ENCODE measurements at regions not wholly inside any gene's neighbourhood (a gene's known extent, or its start where the extent isn't known, plus 50 kb on each side); places are given as distances from the start of the nearest gene placed in this dataset.

DNA sequence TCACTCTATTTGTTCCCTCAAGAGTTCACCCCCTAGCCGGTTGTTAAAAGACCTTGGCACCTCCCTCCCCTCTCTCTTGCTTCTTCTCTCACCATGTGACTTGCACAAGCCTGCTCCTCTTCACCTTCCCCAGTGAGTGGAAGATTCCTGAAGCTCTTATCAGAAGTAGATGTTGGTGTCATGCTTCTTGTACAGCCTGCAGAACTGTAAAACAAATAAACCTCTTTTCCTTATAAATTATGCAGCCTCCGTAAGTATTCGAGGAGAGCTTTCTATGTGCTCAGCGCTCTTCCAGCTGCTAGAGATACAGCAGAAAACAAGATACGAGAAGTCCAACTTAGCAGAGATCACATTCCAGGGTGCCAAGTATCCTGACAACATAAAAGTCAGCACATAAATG lies 147.0 kb upstream of the RUNX1 start:
- 80 to 87% methylated on average over 5 of the region's 5 CpGs for WGBS, 2 donors
- no peak for DNase-seq (ENCODE audit: low spot score in 2 of 2)
- Histone ChIP-seq H3K36me3 (no peaks in the 10 kb centered on the region), H3K4me1 (peaks cover 0 to 4% (median 0%) of the 10 kb centered on the region in 4 donors), H3K27ac (no peak overlapping the region), H3K27me3 (no peaks in the 10 kb centered on the region), H3K9me3 (no peaks in the 10 kb centered on the region), H3K4me3 (no peak overlapping the region)
- TF ChIP-seq, protein P1, sequence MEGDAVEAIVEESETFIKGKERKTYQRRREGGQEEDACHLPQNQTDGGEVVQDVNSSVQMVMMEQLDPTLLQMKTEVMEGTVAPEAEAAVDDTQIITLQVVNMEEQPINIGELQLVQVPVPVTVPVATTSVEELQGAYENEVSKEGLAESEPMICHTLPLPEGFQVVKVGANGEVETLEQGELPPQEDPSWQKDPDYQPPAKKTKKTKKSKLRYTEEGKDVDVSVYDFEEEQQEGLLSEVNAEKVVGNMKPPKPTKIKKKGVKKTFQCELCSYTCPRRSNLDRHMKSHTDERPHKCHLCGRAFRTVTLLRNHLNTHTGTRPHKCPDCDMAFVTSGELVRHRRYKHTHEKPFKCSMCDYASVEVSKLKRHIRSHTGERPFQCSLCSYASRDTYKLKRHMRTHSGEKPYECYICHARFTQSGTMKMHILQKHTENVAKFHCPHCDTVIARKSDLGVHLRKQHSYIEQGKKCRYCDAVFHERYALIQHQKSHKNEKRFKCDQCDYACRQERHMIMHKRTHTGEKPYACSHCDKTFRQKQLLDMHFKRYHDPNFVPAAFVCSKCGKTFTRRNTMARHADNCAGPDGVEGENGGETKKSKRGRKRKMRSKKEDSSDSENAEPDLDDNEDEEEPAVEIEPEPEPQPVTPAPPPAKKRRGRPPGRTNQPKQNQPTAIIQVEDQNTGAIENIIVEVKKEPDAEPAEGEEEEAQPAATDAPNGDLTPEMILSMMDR (IDR thresholded peaks at IDR 0.05), result no peak
- no peak for TF ChIP-seq EP300 (IDR thresholded peaks at IDR 0.05)
- TF ChIP-seq POLR2A (IDR thresholded peaks at IDR 0.05), result no peak

GRCh38 chr21:35195232-35195631 lies 146.1 kb upstream of the RUNX1 start:
- WGBS, 2 donors, result 92 to 95% methylated on average over 1 of the region's 1 CpG
- Histone ChIP-seq H3K27ac (no peak overlapping the region), H3K4me3 (no peak overlapping the region), H3K36me3 (no peaks in the 10 kb centered on the region), H3K27me3 (no peaks in the 10 kb centered on the region), H3K9me3 (no peaks in the 10 kb centered on the region), H3K4me1 (peaks cover 0 to 4% (median 0%) of the 10 kb centered on the region in 4 donors)
- TF ChIP-seq POLR2A (IDR thresholded peaks at IDR 0.05), result no peak
- TF ChIP-seq, protein P1 (IDR thresholded peaks at IDR 0.05), result no peak
- no peak for TF ChIP-seq EP300 (IDR thresholded peaks at IDR 0.05)
- no peak for DNase-seq (ENCODE audit: low spot score in 2 of 2)

DNA sequence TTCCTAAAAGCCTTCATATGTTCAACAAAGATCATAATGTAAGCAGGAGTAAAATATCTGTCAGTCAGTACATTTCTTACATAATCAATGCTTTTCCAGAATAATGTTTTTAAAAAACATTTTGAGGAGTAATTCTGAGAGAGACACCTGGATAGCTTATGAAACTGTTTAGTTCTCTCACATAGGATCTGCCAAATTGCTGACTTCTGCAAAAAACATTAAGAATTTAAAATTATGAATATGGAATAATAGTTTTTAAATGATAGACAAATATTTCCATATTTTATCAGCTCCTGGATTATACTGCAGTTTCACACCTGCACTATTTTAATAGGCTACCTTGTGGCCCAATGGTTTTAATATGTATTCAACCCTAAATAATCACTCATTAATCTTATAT lies 142.7 kb upstream of the RUNX1 start:
- H3K27ac ChIP-seq, result no peak overlapping the region
- no peaks in the 10 kb centered on the region for H3K36me3 ChIP-seq
- H3K27me3 ChIP-seq, result no peaks in the 10 kb centered on the region
- H3K4me1 ChIP-seq, result no peaks in the 10 kb centered on the region
- no peak for DNase-seq (ENCODE audit: low spot score in 2 of 2)
- TF ChIP-seq EP300 (IDR thresholded peaks at IDR 0.05) (no peak), POLR2A (IDR thresholded peaks at IDR 0.05) (no peak)
- TF ChIP-seq, protein P1 (IDR thresholded peaks at IDR 0.05), result no peak
- no peaks in the 10 kb centered on the region for H3K9me3 ChIP-seq
- H3K4me3 ChIP-seq, result no peak overlapping the region

- Histone ChIP-seq H3K4me3 (no peak overlapping the region), H3K9me3 (no peaks in the 10 kb centered on the region), H3K4me1 (no peaks in the 10 kb centered on the region), H3K36me3 (no peaks in the 10 kb centered on the region), H3K27me3 (no peaks in the 10 kb centered on the region), H3K27ac (no peak overlapping the region)
- no peak for DNase-seq (ENCODE audit: low spot score in 2 of 2)
- 81 to 87% methylated on average over 6 of the region's 6 CpGs for WGBS, 2 donors
- TF ChIP-seq POLR2A (IDR thresholded peaks at IDR 0.05), result no peak
Measured at GRCh38 chr21:35191128-35191527, 142.0 kb upstream of the RUNX1 start.

DNA sequence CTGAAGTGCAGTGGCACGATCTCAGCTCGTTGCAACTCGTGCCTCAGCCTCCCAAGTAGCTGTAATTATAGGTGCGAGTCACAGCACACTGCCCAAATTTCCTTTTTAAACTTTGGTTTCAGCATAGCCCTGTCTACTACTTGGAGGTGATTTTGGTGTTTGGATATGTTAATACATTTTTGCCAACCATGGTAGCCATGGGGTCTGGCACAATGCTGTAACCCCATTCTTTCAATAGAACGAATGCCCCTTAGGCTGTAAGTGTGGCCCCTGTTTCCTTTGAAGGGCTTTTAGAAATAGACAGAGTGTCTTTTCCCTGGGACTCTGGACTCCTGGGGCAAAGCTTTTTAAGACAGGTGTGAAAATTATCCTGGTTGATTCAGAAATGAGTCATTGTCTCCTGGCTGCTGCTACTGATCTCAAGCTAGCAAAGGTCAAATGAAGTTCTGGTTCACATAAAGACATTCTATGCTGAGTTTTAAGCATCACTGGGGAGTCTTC lies 141.1 kb upstream of the RUNX1 start:
- Histone ChIP-seq H3K4me3 (no peak overlapping the region), H3K27ac (no peak overlapping the region), H3K36me3 (no peaks in the 10 kb centered on the region), H3K4me1 (no peaks in the 10 kb centered on the region), H3K27me3 (no peaks in the 10 kb centered on the region), H3K9me3 (no peaks in the 10 kb centered on the region)
- WGBS, 2 donors, result 77 to 86% methylated on average over 5 of the region's 5 CpGs
- DNase-seq (ENCODE audit: low spot score in 2 of 2), result no peak
- TF ChIP-seq POLR2A (IDR thresholded peaks at IDR 0.05) (no peak), EP300 (IDR thresholded peaks at IDR 0.05) (no peak)
- TF ChIP-seq, protein P1 (IDR thresholded peaks at IDR 0.05), result no peak

All from tibial nerve (tissue), 4 donors.